HL-60 (cell line): ENCODE measurements at regions not wholly inside any gene's neighbourhood (a gene's known extent, or its start where the extent isn't known, plus 50 kb on each side); places are given as distances from the start of the nearest gene placed in this dataset.

Experiments
- GABPA ChIP-seq: IDR thresholded peaks from 2 replicates; pipeline ENCODE4 v1.6.1; 2012; ENCODE audit warnings: low read depth
- POLR2AphosphoS5 ChIP-seq: IDR thresholded peaks from 2 replicates; pipeline ENCODE4 v1.6.1; 2012; ENCODE audit warnings: low read depth
- SPI1 ChIP-seq: IDR thresholded peaks from 2 replicates; pipeline ENCODE4 v1.6.1; 2012; ENCODE audit warnings: low read depth, mild to moderate bottlenecking, borderline replicate concordance
- TF ChIP-seq, protein P1 (sequence below): IDR thresholded peaks from one replicate; pipeline ENCODE4 v1.5.1; 2011; ENCODE audit warnings: low read length, control low read depth, inconsistent platforms; ENCODE audit not compliant: insufficient read depth
- TF ChIP-seq, protein P2 (sequence below): IDR thresholded peaks from 2 replicates; pipeline ENCODE4 v1.6.1; 2012; ENCODE audit warnings: low read depth; ENCODE audit not compliant: insufficient replicate concordance

GRCh38 chr21:18545908-18546307 is 142.3 kb upstream of the TMPRSS15 start:
- TF ChIP-seq, protein P1, sequence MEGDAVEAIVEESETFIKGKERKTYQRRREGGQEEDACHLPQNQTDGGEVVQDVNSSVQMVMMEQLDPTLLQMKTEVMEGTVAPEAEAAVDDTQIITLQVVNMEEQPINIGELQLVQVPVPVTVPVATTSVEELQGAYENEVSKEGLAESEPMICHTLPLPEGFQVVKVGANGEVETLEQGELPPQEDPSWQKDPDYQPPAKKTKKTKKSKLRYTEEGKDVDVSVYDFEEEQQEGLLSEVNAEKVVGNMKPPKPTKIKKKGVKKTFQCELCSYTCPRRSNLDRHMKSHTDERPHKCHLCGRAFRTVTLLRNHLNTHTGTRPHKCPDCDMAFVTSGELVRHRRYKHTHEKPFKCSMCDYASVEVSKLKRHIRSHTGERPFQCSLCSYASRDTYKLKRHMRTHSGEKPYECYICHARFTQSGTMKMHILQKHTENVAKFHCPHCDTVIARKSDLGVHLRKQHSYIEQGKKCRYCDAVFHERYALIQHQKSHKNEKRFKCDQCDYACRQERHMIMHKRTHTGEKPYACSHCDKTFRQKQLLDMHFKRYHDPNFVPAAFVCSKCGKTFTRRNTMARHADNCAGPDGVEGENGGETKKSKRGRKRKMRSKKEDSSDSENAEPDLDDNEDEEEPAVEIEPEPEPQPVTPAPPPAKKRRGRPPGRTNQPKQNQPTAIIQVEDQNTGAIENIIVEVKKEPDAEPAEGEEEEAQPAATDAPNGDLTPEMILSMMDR = no peak
- TF ChIP-seq POLR2AphosphoS5 (no peak), GABPA (no peak), SPI1 (no peak)
- TF ChIP-seq, protein P2, sequence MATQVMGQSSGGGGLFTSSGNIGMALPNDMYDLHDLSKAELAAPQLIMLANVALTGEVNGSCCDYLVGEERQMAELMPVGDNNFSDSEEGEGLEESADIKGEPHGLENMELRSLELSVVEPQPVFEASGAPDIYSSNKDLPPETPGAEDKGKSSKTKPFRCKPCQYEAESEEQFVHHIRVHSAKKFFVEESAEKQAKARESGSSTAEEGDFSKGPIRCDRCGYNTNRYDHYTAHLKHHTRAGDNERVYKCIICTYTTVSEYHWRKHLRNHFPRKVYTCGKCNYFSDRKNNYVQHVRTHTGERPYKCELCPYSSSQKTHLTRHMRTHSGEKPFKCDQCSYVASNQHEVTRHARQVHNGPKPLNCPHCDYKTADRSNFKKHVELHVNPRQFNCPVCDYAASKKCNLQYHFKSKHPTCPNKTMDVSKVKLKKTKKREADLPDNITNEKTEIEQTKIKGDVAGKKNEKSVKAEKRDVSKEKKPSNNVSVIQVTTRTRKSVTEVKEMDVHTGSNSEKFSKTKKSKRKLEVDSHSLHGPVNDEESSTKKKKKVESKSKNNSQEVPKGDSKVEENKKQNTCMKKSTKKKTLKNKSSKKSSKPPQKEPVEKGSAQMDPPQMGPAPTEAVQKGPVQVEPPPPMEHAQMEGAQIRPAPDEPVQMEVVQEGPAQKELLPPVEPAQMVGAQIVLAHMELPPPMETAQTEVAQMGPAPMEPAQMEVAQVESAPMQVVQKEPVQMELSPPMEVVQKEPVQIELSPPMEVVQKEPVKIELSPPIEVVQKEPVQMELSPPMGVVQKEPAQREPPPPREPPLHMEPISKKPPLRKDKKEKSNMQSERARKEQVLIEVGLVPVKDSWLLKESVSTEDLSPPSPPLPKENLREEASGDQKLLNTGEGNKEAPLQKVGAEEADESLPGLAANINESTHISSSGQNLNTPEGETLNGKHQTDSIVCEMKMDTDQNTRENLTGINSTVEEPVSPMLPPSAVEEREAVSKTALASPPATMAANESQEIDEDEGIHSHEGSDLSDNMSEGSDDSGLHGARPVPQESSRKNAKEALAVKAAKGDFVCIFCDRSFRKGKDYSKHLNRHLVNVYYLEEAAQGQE = no peak
